ENCODE measurements at regions not wholly inside any gene's neighbourhood (a gene's known extent, or its start where the extent isn't known, plus 50 kb on each side); places are given as distances from the start of the nearest gene placed in this dataset.
A peak's percentile ranks its signal among the peaks of the same experiment; 100 is the strongest.

DNA sequence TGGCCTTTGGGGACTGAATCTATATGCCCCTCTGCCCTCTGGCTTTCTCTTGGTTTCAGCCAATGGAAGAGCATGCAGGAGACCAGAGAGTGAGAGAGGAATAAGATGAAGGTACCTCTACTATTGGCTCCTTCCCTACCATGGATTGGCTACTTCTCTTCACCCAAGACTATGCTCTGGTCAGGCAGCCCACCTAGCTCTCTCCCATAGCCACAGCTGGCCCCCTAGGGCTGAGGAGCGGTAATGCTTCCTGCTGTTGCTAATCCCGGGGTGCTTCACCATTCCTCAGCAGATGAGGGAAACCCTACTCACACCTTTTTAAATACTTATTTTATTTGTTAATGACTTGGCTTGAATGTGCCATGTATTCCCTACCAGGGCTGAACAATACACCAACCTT lies 142.4 kb downstream of the MREG start:
- no peaks in the 10 kb centered on the region for H3K36me3 ChIP-seq (ENCODE audit: insufficient read depth, low read length)
- no peaks in the 10 kb centered on the region for H3K79me2 ChIP-seq (ENCODE audit: insufficient read depth, low read length)
- H2AFZ ChIP-seq (ENCODE audit: low read length): no peak overlapping the region
- TF ChIP-seq EZH2phosphoT487 (IDR thresholded peaks at IDR 0.05; ENCODE audit: borderline replicate concordance) (no peak), CTCF (conservative IDR thresholded peaks at IDR 0.05; ENCODE audit: low read length) (peak; percentile 72)
- no peak overlapping the region for H3K4me2 ChIP-seq (ENCODE audit: low read depth, low read length, poor library complexity, severe bottlenecking)
- H3K27me3 ChIP-seq (ENCODE audit: insufficient read depth, low read length, poor library complexity, severe bottlenecking): no peaks in the 10 kb centered on the region
- H3K9ac ChIP-seq (ENCODE audit: low read depth, low read length, poor library complexity, severe bottlenecking): no peak overlapping the region
- no peaks in the 10 kb centered on the region for H3K4me1 ChIP-seq (ENCODE audit: insufficient read depth, low read length, poor library complexity, severe bottlenecking)
- no peaks in the 10 kb centered on the region for H3F3A ChIP-seq (ENCODE audit: low read depth)
- no peak overlapping the region for H3K4me3 ChIP-seq (ENCODE audit: low read length, poor library complexity, severe bottlenecking)
- no peaks in the 10 kb centered on the region for H3K9me2 ChIP-seq (replicated peaks; ENCODE audit: low read depth, low read length)
- H3K9me3 ChIP-seq (ENCODE audit: insufficient read depth, low read depth, low read length): no peaks in the 10 kb centered on the region
- H4K20me1 ChIP-seq (ENCODE audit: insufficient read depth, low read length, poor library complexity, severe bottlenecking): no peaks in the 10 kb centered on the region

DNA sequence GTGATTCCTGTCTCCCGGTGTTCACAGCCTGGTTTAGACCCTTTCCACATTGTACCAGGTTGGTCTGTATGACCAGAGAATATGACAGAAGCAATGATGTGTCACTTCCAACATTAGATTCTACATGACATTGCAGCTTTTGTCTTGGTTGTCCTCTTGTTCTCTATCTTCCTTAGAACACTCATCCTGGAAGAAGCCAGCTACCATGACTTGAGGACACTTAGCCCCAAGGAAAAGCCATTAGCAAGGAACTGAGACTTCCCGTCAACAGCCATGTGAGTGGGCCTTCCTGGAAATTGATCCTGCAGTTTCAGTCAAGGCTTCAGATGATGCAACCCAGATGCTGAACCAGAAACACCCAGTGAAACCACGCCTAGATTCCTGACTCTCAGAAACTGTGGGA lies 143.3 kb downstream of the MREG start:
- H3K36me3 ChIP-seq (ENCODE audit: insufficient read depth, low read length): no peaks in the 10 kb centered on the region
- H3K9me2 ChIP-seq (replicated peaks; ENCODE audit: low read depth, low read length): no peaks in the 10 kb centered on the region
- no peak overlapping the region for H3K9ac ChIP-seq (ENCODE audit: low read depth, low read length, poor library complexity, severe bottlenecking)
- H3K9me3 ChIP-seq (ENCODE audit: insufficient read depth, low read depth, low read length): no peaks in the 10 kb centered on the region
- H4K20me1 ChIP-seq (ENCODE audit: insufficient read depth, low read length, poor library complexity, severe bottlenecking): no peaks in the 10 kb centered on the region
- no peaks in the 10 kb centered on the region for H3K79me2 ChIP-seq (ENCODE audit: insufficient read depth, low read length)
- H2AFZ ChIP-seq (ENCODE audit: low read length): no peak overlapping the region
- TF ChIP-seq CTCF (conservative IDR thresholded peaks at IDR 0.05; ENCODE audit: low read length) (no peak), EZH2phosphoT487 (IDR thresholded peaks at IDR 0.05; ENCODE audit: borderline replicate concordance) (no peak)
- H3K27me3 ChIP-seq (ENCODE audit: insufficient read depth, low read length, poor library complexity, severe bottlenecking): no peaks in the 10 kb centered on the region
- no peak overlapping the region for H3K4me3 ChIP-seq (ENCODE audit: low read length, poor library complexity, severe bottlenecking)
- no peaks in the 10 kb centered on the region for H3K4me1 ChIP-seq (ENCODE audit: insufficient read depth, low read length, poor library complexity, severe bottlenecking)
- no peak overlapping the region for H3K4me2 ChIP-seq (ENCODE audit: low read depth, low read length, poor library complexity, severe bottlenecking)
- H3F3A ChIP-seq (ENCODE audit: low read depth): no peaks in the 10 kb centered on the region

DNA sequence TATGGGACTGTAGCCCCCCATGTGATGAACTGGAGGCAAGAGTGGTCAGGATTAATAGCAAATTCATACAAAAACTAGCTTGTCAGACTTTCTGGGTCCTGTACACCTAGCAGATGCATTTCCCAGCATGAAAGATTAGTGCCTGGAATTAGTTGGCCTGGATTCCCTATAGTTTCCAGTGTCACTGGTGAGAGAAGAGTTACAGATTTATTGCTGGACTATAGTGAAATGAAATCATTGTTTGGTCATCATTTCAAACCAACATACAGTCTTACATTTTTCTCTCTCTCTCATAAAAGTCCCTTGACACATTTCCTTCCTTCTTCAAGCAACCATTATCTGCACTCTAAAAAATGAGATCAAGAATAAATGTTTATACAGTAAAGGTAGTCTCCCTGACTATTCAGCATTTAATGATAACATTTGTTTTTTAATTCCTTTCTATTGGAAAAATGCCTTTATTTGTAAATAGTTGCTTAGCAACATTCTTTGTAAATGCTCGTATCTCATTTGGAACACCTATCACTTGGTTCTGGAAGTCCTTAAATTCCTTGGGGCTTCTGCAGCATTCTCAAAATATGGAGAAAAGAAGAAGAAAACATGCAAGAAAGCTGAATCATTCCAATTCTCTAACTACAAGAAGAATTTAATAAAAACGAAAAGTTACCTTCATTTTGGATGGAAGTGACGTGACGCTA lies 144.4 kb downstream of the MREG start:
- no peaks in the 10 kb centered on the region for H3K9me2 ChIP-seq (replicated peaks; ENCODE audit: low read depth, low read length)

More for the DNA sequence above, 144.4 kb downstream of the MREG start:
- H3K9ac ChIP-seq (ENCODE audit: low read depth, low read length, poor library complexity, severe bottlenecking): no peak overlapping the region
- H3K9me3 ChIP-seq (ENCODE audit: insufficient read depth, low read depth, low read length): no peaks in the 10 kb centered on the region
- no peak overlapping the region for H2AFZ ChIP-seq (ENCODE audit: low read length)
- no peaks in the 10 kb centered on the region for H3K27me3 ChIP-seq (ENCODE audit: insufficient read depth, low read length, poor library complexity, severe bottlenecking)
- no peaks in the 10 kb centered on the region for H3F3A ChIP-seq (ENCODE audit: low read depth)
- no peaks in the 10 kb centered on the region for H3K79me2 ChIP-seq (ENCODE audit: insufficient read depth, low read length)
- TF ChIP-seq EZH2phosphoT487 (IDR thresholded peaks at IDR 0.05; ENCODE audit: borderline replicate concordance) (no peak), CTCF (conservative IDR thresholded peaks at IDR 0.05; ENCODE audit: low read length) (no peak)
- no peaks in the 10 kb centered on the region for H4K20me1 ChIP-seq (ENCODE audit: insufficient read depth, low read length, poor library complexity, severe bottlenecking)
- no peak overlapping the region for H3K4me2 ChIP-seq (ENCODE audit: low read depth, low read length, poor library complexity, severe bottlenecking)
- no peak overlapping the region for H3K4me3 ChIP-seq (ENCODE audit: low read length, poor library complexity, severe bottlenecking)
- H3K4me1 ChIP-seq (ENCODE audit: insufficient read depth, low read length, poor library complexity, severe bottlenecking): no peaks in the 10 kb centered on the region
- H3K36me3 ChIP-seq (ENCODE audit: insufficient read depth, low read length): no peaks in the 10 kb centered on the region
